ENCODE measurements at regions not wholly inside any gene's neighbourhood (a gene's known extent, or its start where the extent isn't known, plus 50 kb on each side); places are given as distances from the start of the nearest gene placed in this dataset.

DNA sequence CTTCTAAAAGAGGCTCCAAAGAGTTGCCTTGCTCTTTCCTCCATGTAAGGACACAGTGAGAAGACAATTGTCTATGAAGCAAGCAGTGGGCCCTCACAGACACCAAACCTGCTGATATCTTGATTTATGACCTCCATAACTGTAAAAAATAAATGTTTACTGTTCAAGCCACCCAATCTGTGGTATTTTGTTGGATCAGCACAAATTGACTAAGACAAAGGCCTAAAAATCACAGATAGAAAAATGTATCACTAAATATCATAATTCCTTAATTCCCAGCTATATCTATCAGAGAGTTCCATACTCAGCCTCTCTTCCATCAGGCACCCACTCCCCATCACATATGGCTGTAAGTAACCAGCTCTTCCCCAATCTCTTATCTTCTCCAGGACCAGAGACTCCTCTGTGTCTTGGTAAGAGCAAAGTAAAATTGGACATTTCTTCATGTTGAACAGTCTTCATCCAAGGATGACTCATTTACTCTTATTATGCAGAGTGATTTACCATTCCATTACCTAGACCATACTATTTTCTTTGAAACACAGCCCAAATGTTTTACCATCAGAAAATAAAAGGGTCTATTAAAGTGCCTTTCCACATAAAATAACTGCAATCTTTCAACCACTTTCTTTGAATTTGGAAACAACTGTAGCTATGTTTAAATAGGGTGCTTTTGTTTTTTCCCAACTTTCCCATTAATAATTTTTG, 503.6 kb downstream of the MRPL39 start:
- Histone ChIP-seq H3K9me3 (replicated peaks; ENCODE audit: insufficient read depth, low read length) (no peaks in the 10 kb centered on the region), H3K79me2 (ENCODE audit: low read length) (no peaks in the 10 kb centered on the region), H3K4me3 (ENCODE audit: low read length) (no peak overlapping the region), H3K27me3 (replicated peaks; ENCODE audit: insufficient read depth, low read length) (no peaks in the 10 kb centered on the region), H3K27ac (ENCODE audit: low read length) (no peak overlapping the region), H3K4me2 (ENCODE audit: low read depth, low read length) (no peak overlapping the region), H3K4me1 (ENCODE audit: low read length) (no peaks in the 10 kb centered on the region), H3K36me3 (replicated peaks; ENCODE audit: insufficient read depth, low read length) (no peaks in the 10 kb centered on the region), H4K20me1 (ENCODE audit: insufficient read depth, low read length) (no peaks in the 10 kb centered on the region), H2AFZ (ENCODE audit: low read length) (no peak overlapping the region), H3K9me2 (replicated peaks; ENCODE audit: insufficient read depth, low read length) (no peaks in the 10 kb centered on the region), H3F3A (ENCODE audit: insufficient read depth, low read length) (no peaks in the 10 kb centered on the region), H3K9ac (ENCODE audit: low read length) (no peak overlapping the region)
- DNase-seq, result no peak
- TF ChIP-seq EZH2phosphoT487 (IDR thresholded peaks at IDR 0.05; ENCODE audit: low read length) (no peak), CTCF (IDR thresholded peaks at IDR 0.05; ENCODE audit: low read length) (no peak), EZH2 (optimal IDR thresholded peaks at IDR 0.05; ENCODE audit: low read depth, low read length) (no peak)

- Histone ChIP-seq H3K4me1 (ENCODE audit: low read length) (no peaks in the 10 kb centered on the region), H3K27me3 (replicated peaks; ENCODE audit: insufficient read depth, low read length) (no peaks in the 10 kb centered on the region), H3K36me3 (replicated peaks; ENCODE audit: insufficient read depth, low read length) (no peaks in the 10 kb centered on the region), H3K9ac (ENCODE audit: low read length) (no peak overlapping the region), H3K4me2 (ENCODE audit: low read depth, low read length) (no peak overlapping the region), H3K79me2 (ENCODE audit: low read length) (no peaks in the 10 kb centered on the region), H2AFZ (ENCODE audit: low read length) (no peak overlapping the region), H3K4me3 (ENCODE audit: low read length) (no peak overlapping the region), H3F3A (ENCODE audit: insufficient read depth, low read length) (no peaks in the 10 kb centered on the region), H3K9me2 (replicated peaks; ENCODE audit: insufficient read depth, low read length) (no peaks in the 10 kb centered on the region), H3K27ac (ENCODE audit: low read length) (no peak overlapping the region), H3K9me3 (replicated peaks; ENCODE audit: insufficient read depth, low read length) (no peaks in the 10 kb centered on the region), H4K20me1 (ENCODE audit: insufficient read depth, low read length) (no peaks in the 10 kb centered on the region)
- DNase-seq, result no peak
- no peak for TF ChIP-seq EZH2 (optimal IDR thresholded peaks at IDR 0.05; ENCODE audit: low read depth, low read length)
- TF ChIP-seq EZH2phosphoT487 (IDR thresholded peaks at IDR 0.05; ENCODE audit: low read length), result no peak
- TF ChIP-seq CTCF (IDR thresholded peaks at IDR 0.05; ENCODE audit: low read length), result no peak
Measured at GRCh38 chr21:25097648-25098047, 509.6 kb downstream of the MRPL39 start.

GRCh38 chr21:25094695-25095094, 512.6 kb downstream of the MRPL39 start:
- Histone ChIP-seq H3K4me2 (ENCODE audit: low read depth, low read length) (no peak overlapping the region), H3K27ac (ENCODE audit: low read length) (no peak overlapping the region), H3K9me2 (replicated peaks; ENCODE audit: insufficient read depth, low read length) (no peaks in the 10 kb centered on the region), H3K27me3 (replicated peaks; ENCODE audit: insufficient read depth, low read length) (no peaks in the 10 kb centered on the region), H2AFZ (ENCODE audit: low read length) (no peak overlapping the region), H3F3A (ENCODE audit: insufficient read depth, low read length) (no peaks in the 10 kb centered on the region), H3K4me1 (ENCODE audit: low read length) (no peaks in the 10 kb centered on the region), H3K36me3 (replicated peaks; ENCODE audit: insufficient read depth, low read length) (no peaks in the 10 kb centered on the region), H3K79me2 (ENCODE audit: low read length) (no peaks in the 10 kb centered on the region), H4K20me1 (ENCODE audit: insufficient read depth, low read length) (no peaks in the 10 kb centered on the region), H3K9me3 (replicated peaks; ENCODE audit: insufficient read depth, low read length) (no peaks in the 10 kb centered on the region), H3K9ac (ENCODE audit: low read length) (no peak overlapping the region), H3K4me3 (ENCODE audit: low read length) (no peak overlapping the region)
- TF ChIP-seq CTCF (IDR thresholded peaks at IDR 0.05; ENCODE audit: low read length) (no peak), EZH2 (optimal IDR thresholded peaks at IDR 0.05; ENCODE audit: low read depth, low read length) (no peak), EZH2phosphoT487 (IDR thresholded peaks at IDR 0.05; ENCODE audit: low read length) (no peak)
- no peak for DNase-seq
